ENCODE measurements at regions not wholly inside any gene's neighbourhood (a gene's known extent, or its start where the extent isn't known, plus 50 kb on each side); places are given as distances from the start of the nearest gene placed in this dataset.

DNA sequence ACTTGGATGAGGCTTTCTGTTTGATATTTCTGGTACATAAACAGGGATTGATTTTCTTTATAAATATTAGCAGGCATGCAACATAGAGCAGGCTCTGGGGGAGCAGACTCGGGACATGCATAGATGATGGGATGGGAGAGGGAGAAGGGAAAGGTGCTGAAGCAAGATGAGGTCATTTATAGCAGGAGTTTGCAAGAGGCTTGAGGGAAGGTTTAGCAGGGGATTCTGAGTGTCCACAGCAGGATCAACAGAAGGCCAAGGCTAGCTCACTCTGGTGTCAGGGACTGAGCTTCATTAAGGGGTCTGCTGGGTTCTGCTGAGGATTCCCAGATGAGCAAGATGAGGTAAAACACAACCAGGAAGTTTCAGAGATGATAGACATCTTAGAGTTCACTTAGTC is 309.1 kb upstream of the CELF4 start:
- TF ChIP-seq CTCF (IDR thresholded peaks at IDR 0.05), result no peak
- TF ChIP-seq POLR2A (IDR thresholded peaks at IDR 0.05), result no peak

Measured in Peyer's patch (tissue), 4 donors.